ENCODE measurements at regions not wholly inside any gene's neighbourhood (a gene's known extent, or its start where the extent isn't known, plus 50 kb on each side); places are given as distances from the start of the nearest gene placed in this dataset.

DNA sequence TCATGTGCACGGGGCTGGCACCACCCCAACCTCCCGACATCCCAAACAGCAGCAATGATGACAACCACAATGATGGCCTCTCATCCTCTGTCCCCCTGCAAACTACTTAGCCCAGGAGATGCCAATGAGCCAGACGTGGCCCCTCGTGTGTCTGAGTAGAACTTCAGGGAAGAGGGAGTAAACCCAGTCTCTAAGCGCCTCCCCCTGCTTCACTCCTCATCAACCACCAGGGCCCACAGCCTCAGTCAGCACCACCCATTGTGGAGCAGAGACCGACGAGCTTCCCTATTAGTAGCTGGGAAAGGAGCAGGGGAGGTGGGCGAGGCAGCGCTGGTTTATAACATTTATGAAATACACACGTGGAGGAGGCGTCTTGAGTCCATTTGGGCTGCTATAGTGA, 182.7 kb upstream of the SFSWAP start:
- H3K9me3 ChIP-seq (ENCODE audit: low read depth, low read length) = no peaks in the 10 kb centered on the region
- no peaks in the 10 kb centered on the region for H3K79me2 ChIP-seq (ENCODE audit: insufficient read depth, low read length)
- TF ChIP-seq, protein P1, sequence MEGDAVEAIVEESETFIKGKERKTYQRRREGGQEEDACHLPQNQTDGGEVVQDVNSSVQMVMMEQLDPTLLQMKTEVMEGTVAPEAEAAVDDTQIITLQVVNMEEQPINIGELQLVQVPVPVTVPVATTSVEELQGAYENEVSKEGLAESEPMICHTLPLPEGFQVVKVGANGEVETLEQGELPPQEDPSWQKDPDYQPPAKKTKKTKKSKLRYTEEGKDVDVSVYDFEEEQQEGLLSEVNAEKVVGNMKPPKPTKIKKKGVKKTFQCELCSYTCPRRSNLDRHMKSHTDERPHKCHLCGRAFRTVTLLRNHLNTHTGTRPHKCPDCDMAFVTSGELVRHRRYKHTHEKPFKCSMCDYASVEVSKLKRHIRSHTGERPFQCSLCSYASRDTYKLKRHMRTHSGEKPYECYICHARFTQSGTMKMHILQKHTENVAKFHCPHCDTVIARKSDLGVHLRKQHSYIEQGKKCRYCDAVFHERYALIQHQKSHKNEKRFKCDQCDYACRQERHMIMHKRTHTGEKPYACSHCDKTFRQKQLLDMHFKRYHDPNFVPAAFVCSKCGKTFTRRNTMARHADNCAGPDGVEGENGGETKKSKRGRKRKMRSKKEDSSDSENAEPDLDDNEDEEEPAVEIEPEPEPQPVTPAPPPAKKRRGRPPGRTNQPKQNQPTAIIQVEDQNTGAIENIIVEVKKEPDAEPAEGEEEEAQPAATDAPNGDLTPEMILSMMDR (IDR thresholded peaks at IDR 0.05; ENCODE audit: extremely low read depth, low read depth, low read length) = no peak
- no peak overlapping the region for H3K27ac ChIP-seq (ENCODE audit: low read depth, low read length)
- no peak overlapping the region for H3K4me3 ChIP-seq (ENCODE audit: insufficient read depth, low read length)
- H4K20me1 ChIP-seq (ENCODE audit: insufficient read depth, low read length) = no peaks in the 10 kb centered on the region
- no peaks in the 10 kb centered on the region for H3K4me1 ChIP-seq (ENCODE audit: insufficient read depth, low read length)
- no peak for DNase-seq (ENCODE audit: insufficient read length, low spot score, missing footprints)
- H2AFZ ChIP-seq (ENCODE audit: low read length) = no peak overlapping the region
- H3K4me2 ChIP-seq (ENCODE audit: insufficient read depth, low read length) = no peak overlapping the region
- H3K36me3 ChIP-seq (ENCODE audit: insufficient read depth, low read length) = no peaks in the 10 kb centered on the region
- H3K27me3 ChIP-seq (ENCODE audit: insufficient read depth, low read length) = no peaks in the 10 kb centered on the region

DNA sequence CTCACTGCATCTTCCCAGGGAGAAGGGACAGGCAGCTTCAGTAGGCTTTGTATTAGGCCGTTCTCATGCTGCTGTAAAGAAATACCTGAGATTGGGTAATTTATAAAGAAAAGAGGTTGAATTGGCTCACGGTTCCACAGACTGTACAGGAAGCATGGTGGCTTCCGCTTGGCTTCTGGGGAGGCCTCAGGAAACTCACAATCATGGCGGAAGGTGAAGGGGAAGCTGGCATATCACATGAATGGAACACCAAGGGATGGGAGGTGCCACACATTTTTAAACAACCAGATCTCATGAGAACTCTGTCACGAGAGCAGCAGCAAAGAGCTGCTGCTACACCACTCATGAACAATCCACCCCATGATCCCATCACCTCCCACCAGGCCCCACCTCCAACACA, 182.2 kb upstream of the SFSWAP start:
- no peak overlapping the region for H3K4me3 ChIP-seq (ENCODE audit: insufficient read depth, low read length)
- H3K4me2 ChIP-seq (ENCODE audit: insufficient read depth, low read length) = no peak overlapping the region
- H3K36me3 ChIP-seq (ENCODE audit: insufficient read depth, low read length) = no peaks in the 10 kb centered on the region
- H3K79me2 ChIP-seq (ENCODE audit: insufficient read depth, low read length) = no peaks in the 10 kb centered on the region
- H3K4me1 ChIP-seq (ENCODE audit: insufficient read depth, low read length) = no peaks in the 10 kb centered on the region
- no peaks in the 10 kb centered on the region for H3K9me3 ChIP-seq (ENCODE audit: low read depth, low read length)
- H3K27me3 ChIP-seq (ENCODE audit: insufficient read depth, low read length) = no peaks in the 10 kb centered on the region
- TF ChIP-seq, protein P1 (IDR thresholded peaks at IDR 0.05; ENCODE audit: extremely low read depth, low read depth, low read length) = no peak
- DNase-seq (ENCODE audit: insufficient read length, low spot score, missing footprints) = no peak
- no peak overlapping the region for H3K27ac ChIP-seq (ENCODE audit: low read depth, low read length)
- no peaks in the 10 kb centered on the region for H4K20me1 ChIP-seq (ENCODE audit: insufficient read depth, low read length)
- no peak overlapping the region for H2AFZ ChIP-seq (ENCODE audit: low read length)

DNA sequence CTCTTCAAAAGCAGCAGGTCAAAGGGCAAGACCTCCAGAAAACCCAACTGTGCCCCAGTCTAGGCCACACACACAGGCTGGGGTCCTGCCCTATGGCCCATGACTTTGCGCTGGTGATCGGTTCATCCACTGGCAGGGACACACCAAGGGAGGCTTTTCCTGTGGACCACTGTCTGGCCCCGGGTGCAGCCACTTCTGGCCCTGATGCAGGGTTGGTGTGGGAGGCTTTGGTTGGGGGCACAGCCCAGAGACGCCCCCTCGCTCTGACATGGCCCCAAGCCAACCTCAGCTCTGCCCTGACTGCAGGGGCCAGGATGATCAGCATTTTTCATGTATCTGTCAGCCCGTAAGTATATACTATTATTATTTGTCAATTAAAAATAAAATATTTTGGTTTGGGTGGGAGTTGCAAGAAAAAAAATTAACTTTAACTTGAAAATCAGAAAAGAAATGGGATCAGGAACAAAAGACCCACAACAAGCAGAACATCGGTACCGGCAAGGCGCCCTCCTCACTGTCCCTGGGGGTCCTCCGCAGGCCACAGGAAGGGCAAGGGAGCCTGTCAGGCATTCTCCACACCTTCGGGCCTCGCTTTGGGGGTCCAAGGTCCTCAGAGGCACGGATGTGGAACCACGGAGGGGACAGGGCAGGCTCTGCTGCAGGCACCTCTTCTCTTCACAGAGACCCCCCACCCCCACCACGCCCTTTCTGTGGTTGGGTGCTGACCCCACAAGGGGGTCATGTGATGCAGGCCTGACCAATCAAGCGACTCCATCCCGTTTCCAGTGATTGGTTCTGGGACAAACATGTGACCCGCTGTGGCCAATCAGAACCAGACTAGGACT, 181.5 kb upstream of the SFSWAP start:
- Histone ChIP-seq H2AFZ (ENCODE audit: low read length) (no peak overlapping the region), H3K27me3 (ENCODE audit: insufficient read depth, low read length) (no peaks in the 10 kb centered on the region), H3K4me1 (ENCODE audit: insufficient read depth, low read length) (no peaks in the 10 kb centered on the region), H3K36me3 (ENCODE audit: insufficient read depth, low read length) (no peaks in the 10 kb centered on the region), H3K4me3 (ENCODE audit: insufficient read depth, low read length) (no peak overlapping the region), H3K9me3 (ENCODE audit: low read depth, low read length) (no peaks in the 10 kb centered on the region), H4K20me1 (ENCODE audit: insufficient read depth, low read length) (no peaks in the 10 kb centered on the region), H3K79me2 (ENCODE audit: insufficient read depth, low read length) (no peaks in the 10 kb centered on the region), H3K4me2 (ENCODE audit: insufficient read depth, low read length) (no peak overlapping the region), H3K27ac (ENCODE audit: low read depth, low read length) (no peak overlapping the region)
- TF ChIP-seq, protein P1 (IDR thresholded peaks at IDR 0.05; ENCODE audit: extremely low read depth, low read depth, low read length) = no peak
- DNase-seq (ENCODE audit: insufficient read length, low spot score, missing footprints) = no peak

DNA sequence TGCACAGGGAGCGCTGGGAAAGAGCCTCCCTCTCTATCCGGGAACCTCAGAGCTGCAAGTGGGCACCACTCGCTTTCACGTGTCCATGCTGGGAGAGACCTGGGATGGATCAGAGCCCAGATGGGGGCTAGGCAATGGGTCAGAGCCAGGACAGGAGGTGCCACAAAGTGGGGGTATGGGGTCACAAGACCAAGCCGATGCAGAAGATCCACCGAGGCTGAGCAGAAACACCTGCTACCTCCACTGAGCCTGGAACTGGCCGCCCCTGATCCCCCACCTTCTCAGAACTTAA, 180.9 kb upstream of the SFSWAP start:
- no peaks in the 10 kb centered on the region for H3K36me3 ChIP-seq (ENCODE audit: insufficient read depth, low read length)
- DNase-seq (ENCODE audit: insufficient read length, low spot score, missing footprints) = no peak
- H3K4me3 ChIP-seq (ENCODE audit: insufficient read depth, low read length) = no peak overlapping the region
- H3K27ac ChIP-seq (ENCODE audit: low read depth, low read length) = no peak overlapping the region
- no peak overlapping the region for H2AFZ ChIP-seq (ENCODE audit: low read length)
- no peaks in the 10 kb centered on the region for H3K9me3 ChIP-seq (ENCODE audit: low read depth, low read length)
- H4K20me1 ChIP-seq (ENCODE audit: insufficient read depth, low read length) = no peaks in the 10 kb centered on the region
- no peak overlapping the region for H3K4me2 ChIP-seq (ENCODE audit: insufficient read depth, low read length)
- no peaks in the 10 kb centered on the region for H3K27me3 ChIP-seq (ENCODE audit: insufficient read depth, low read length)
- TF ChIP-seq, protein P1 (IDR thresholded peaks at IDR 0.05; ENCODE audit: extremely low read depth, low read depth, low read length) = no peak
- no peaks in the 10 kb centered on the region for H3K4me1 ChIP-seq (ENCODE audit: insufficient read depth, low read length)
- no peaks in the 10 kb centered on the region for H3K79me2 ChIP-seq (ENCODE audit: insufficient read depth, low read length)

Data from osteoblast (primary cell).